SKM-1 treated with dmso at 0.1 percent for 144 hours (cell line): ENCODE measurements at regions not wholly inside any gene's neighbourhood (a gene's known extent, or its start where the extent isn't known, plus 50 kb on each side); places are given as distances from the start of the nearest gene placed in this dataset.
"Not testable (repeated sequence)": the region's sequence is repeated elsewhere in the genome, so short reads cannot be mapped to it uniquely, and the experiment has no call there.

Source experiments
- DNase-seq: peaks from one replicate; lab custom pipeline; 2025; ENCODE audit not compliant: unreplicated experiment; lab: John Stamatoyannopoulos, UW

GRCh38 chr12:25341877-25342276 is 91.1 kb upstream of the KRAS start:
- not testable (repeated sequence) for DNase-seq

- DNase-seq = no peak
Observed at GRCh38 chr12:25337916-25338315, 87.2 kb upstream of the KRAS start.

DNA sequence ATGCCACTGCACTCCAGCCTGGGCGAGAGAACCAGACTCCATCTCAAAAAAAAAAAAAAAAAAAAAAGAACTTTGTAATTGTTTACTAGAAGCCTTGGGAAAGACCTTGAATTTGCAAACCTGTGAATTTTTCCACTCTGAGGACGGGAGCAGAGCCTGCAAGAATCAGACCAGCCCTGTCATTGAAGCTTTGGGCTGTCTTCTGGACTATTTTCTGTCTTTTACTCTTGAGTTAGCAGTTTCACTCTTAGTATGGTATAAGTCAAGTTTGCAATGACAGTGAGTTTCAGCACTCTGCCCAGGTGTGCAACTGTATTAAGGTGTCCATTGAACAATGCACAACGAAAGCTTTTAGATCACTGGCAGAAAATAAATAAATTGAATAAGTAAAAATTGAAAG is 81.4 kb upstream of the KRAS start:
- no peak for DNase-seq

DNA sequence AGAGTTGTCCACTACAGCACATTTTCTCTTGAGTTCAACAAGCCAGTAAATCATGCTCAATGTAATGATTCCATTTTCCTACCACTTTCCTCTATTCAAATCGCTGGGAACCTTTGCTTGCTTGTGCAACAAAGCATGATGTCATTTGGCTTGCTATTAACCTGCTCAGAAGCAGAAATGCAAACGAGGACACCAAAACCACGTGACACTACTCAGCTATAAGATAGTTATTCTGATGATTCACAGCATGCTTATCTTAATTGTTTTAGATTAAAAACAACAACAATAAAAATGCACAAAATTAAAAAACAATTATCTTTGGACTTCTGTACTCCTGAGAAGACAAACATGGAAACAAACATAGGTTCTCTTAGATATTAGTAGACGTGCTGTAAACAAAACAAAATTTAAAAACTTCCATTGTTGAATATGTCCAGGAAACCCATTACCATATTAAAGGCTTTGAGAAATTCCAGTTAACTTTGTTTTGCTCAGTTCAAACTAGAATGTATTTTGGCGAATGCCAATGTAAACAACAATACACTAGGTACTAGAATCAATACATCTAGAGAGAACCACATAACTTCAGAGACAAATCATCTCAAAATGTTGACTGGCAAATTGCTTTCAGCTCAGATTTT is 77.5 kb upstream of the KRAS start:
- no peak for DNase-seq

GRCh38 chr12:25327321-25327720 is 76.6 kb upstream of the KRAS start:
- DNase-seq = no peak

DNA sequence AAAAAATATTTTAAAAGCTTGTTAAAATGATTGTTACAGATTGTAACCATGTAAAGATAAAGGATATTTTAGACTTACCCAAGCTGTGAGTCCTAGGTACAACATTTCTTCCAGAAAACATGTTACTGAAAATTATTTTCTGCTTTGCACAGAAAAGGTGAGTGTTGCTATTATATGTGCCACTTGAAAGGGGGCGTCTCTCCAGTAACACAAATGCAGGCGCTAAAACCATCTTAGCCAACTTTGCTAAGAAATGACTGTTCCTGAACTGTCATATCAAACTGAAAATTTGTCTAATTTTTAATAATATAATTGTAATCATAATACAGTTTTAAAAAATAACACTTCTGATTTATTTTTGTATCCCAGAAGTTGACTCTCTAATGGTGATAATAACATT is 75.6 kb upstream of the KRAS start:
- DNase-seq = no peak

DNA sequence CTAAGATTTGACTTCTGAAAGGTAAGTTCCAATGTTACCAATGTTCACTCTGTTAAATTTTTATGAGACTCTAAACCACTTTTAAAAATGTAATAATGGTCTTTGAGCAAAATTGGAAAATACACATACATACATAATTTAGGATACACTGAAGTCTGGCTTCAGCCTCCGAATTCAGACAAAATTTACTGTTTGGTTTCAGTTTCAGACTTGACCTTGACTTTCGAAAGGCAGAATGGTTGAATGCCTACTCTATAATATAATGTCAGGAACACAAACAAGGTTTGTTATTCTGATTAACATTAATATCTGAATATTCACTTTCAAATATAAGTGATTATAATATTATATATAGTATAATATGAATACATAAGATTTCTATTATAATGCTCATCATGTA is 74.1 kb upstream of the KRAS start:
- no peak for DNase-seq

- DNase-seq = no peak
Observed at GRCh38 chr12:25323581-25323982, 72.9 kb upstream of the KRAS start.

DNA sequence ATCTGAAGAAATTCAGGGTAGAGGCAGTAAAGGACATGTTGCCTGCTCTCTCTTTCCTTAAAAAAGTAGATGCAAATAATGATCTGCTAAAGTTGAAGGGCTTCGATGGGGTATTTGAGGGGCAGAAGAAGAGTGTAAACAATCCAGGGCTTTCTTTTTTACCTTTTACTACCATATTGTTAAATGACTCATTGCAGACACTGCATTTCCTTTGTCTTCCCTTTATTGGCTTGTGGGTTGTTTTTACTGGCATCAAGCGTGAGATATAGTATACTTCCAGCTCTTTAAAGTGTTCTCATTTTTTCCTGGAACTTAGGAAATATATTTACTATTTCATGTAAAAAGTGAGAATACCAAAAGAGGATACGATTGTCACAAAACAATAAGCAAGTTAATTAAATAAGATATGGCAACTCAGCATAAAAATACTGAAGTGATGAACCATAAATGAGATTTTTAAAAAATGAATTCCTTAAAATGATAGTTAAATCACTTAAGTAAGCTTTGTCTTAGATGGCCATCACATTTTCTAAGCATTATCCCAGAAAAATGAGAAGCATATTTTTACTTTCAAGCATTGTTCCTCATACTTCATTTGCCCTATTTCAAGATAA is 72.3 kb upstream of the KRAS start:
- DNase-seq = no peak

DNA sequence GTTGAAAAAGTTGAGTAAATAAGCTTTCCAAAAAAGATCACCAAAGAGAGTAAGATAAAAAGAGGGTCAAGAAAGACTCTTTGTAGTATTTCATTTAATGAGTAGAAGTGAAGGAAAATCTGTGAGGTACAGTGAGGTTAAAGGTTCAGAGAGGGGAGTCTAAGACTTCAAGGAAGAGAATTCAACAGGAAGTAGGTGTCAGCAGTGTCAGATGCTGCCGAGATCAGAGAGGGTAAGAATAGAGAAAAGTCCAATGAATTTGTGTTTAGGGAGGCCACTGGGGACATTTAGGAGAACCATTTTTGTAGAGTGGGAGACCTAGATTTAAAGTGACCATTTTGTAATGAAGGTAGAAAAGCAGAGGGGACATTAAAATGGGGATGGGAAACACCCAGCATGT is 71.6 kb upstream of the KRAS start:
- DNase-seq = no peak

- no peak for DNase-seq
Observed at GRCh38 chr12:25321772-25322171, 71.0 kb upstream of the KRAS start.

GRCh38 chr12:25320123-25321006 is 69.6 kb upstream of the KRAS start:
- no peak for DNase-seq

DNA sequence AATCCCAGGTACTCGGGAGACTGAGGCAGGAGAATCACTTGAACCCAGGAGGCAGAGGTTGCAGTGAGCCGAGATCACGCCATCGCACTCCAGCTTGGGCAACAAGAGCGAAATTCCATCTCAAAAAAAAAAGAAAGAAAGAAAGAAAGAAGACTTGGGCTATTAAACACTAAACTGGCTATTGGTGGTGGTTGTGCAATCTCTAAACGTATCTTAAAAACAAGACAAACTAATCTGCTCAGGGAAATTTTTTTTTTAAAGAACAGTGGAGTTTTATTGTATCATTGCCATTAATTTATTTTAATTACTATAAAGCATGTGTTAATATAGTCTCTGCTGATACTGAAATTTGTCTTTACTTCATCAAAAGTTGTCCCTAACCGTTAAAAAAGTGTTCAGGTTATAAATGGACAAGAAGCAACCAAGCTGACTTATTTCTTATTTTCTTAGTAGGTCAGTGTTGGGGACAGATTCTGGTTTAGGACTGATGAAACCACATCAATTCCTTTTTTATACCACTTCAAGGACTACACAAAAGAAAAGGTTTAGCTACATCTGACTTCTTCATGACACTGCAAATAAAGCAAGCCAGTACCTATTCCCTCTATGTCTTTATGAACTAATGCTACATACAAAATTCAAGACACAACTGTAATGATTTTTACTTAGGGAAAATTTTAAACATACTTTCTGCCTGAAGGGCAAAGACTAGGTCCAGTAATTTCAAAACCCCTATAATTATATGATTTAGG is 68.7 kb upstream of the KRAS start:
- DNase-seq = no peak

GRCh38 chr12:25317553-25317952 is 66.8 kb upstream of the KRAS start:
- no peak for DNase-seq

DNA sequence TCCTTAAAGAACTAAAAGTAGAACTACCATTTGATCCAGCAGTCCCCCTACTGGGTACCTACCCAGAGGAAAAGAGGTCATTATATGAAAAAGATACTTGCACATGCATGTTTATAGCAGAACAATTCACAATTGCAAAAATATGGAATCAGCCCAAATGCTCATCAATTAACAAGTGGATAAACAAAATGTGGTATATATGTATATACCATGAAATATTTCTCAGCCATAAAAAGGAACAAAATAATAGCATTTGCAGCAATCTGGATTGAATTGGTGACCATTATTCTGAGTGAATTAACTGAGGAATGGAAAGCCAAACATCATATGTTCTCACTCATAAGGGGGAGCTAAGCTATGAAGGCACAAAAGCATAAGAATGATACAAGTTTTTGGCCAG is 64.7 kb upstream of the KRAS start:
- no peak for DNase-seq

DNA sequence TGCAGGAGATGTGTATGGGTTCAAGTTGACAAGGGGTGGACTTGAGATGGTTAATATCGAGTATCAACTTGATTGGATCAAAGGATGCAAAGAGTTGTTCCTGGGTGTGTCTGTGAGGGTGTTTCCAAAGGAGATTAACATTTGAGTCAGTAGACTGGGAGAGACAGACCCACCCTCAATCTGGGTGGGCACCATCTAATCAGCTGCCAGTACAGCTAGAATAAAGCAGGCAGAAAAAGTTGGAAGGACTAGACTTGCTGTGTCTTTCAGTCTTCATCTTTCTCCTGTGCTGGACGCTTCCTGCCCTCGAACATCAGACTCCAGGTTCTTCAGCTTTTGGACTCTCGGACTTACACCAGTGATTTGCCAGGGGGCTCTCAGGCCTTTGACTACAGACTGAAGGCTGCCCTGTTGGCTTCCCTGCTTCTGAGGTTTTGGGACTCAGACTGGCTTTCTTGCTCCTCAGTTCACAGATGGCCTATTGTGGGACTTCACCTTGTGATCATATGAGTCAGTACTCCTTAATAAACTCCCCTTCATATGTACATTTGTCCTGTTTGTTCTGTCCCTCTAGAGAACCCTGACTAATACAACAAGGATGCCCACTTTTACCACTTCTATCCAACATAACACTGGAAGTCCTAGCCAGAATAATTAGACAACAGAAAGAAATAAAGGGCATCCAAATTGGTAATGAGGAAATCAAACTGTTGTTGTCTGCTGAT is 62.7 kb upstream of the KRAS start:
- DNase-seq = not testable (repeated sequence)

DNA sequence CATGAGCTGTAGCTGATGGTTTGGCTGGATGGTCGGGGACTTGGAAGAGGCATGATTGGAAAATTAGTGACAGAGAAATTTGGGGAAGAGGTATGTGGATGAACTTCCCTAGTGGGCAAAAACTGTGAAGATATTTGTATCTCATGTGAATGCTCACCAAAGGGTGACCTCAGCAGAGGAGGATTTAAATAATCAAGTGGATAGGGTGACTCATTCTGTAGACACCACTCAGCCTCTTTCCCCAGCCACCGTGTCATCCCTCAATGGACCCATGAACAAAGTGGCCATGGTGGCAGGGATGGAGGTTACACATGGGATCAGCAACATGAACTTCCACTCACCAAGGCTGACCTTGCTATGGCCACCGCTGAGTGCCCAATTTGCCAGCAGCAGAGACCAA is 60.8 kb upstream of the KRAS start:
- DNase-seq = no peak

GRCh38 chr12:25310071-25310470 is 59.3 kb upstream of the KRAS start:
- not testable (repeated sequence) for DNase-seq

DNA sequence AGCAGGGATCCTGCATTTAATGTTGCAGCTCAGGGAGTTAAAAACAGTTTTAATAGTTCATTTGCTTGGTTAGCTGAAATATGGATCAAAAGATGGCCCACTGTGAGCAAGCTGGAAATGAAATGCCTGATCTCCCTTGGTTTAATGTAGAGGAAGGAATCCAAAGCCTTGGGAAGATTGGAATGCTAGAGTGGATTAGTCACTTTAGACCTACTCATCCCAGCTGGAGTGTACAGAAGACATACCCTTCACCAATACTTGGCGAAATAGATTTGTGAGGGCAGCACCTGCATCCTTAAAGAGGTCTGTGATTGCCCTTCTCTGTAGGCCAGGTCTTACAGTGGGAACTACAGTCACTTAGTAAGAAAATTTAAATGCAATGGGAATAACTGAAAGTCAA is 58.0 kb upstream of the KRAS start:
- DNase-seq = no peak

- no peak for DNase-seq
Observed at GRCh38 chr12:25307818-25308217, 57.1 kb upstream of the KRAS start.

- no peak for DNase-seq
Observed at GRCh38 chr12:25301798-25302197, 51.1 kb upstream of the KRAS start.
